GM18508 (cell line): ENCODE measurements at regions not wholly inside any gene's neighbourhood (a gene's known extent, or its start where the extent isn't known, plus 50 kb on each side); places are given as distances from the start of the nearest gene placed in this dataset.
"Not testable (repeated sequence)": the region's sequence is repeated elsewhere in the genome, so short reads cannot be mapped to it uniquely, and the experiment has no call there.

ENCODE experiments used
- ATAC-seq: cut with Tn5 transposase; IDR thresholded peaks from one replicate; pipeline ENCODE4 v1.9.1; 2021; ENCODE audit warnings: moderate number of reproducible peaks; ENCODE audit not compliant: insufficient read depth, unreplicated experiment

DNA sequence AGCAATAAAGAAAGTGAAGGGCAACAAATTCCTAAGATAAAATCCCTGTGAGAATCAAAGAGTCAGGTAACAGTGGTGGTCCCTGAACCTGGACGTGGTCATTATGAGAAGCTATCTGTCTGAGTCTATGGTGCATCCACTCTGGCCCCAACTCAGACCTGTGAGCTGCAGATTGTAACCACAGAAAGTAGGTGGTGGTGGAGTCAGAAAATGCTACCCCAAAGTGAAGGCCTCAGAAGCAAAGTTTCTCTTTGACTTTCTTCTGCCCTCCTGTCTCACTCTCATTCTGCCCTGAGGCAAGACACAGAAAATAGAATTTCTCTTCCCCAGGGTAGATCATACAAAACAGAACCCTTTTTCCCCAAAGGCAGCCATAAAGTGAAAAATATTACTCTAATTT lies 84.1 kb upstream of the NEIL3 start:
- peak; percentile 74 for ATAC-seq

DNA sequence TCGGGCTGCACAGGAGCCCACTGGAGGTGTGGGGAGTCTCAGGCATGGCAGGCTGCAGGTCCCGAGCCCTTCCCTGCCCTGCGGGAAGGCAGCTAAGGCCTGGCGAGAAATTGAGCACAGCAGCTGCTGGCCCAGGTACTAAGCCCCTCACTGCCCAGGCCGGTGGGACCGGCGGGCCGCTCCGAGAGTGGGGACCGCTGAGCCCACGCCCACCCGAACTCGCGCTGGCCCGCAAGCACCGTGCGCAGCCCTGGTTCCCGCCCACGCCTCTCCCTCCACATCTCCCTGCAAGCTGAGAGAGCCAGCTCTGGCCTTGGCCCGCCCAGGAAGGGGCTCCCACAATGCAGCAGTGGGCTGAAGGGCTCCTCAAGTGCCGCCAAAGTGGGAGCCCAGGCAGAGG lies 82.0 kb upstream of the NEIL3 start:
- ATAC-seq: no peak

DNA sequence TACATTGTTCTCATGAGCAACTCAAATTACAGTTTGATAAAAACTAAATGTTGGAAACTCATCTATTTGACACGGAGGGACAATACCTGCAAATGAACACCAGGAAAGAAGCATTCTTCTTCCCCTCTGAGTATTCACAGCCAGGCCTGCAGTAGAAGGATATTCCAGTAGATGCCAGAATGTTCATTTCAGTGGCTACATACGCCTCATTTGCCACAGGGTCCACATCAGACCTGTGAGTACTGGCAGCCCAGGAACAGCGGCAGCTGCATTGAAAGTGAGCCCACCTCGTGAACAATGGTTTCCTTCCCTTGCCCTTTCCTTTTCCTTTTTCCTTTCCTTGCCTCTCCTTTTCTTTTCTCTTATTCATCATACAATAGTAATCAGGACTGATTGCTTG lies 81.1 kb upstream of the NEIL3 start:
- no peak for ATAC-seq

DNA sequence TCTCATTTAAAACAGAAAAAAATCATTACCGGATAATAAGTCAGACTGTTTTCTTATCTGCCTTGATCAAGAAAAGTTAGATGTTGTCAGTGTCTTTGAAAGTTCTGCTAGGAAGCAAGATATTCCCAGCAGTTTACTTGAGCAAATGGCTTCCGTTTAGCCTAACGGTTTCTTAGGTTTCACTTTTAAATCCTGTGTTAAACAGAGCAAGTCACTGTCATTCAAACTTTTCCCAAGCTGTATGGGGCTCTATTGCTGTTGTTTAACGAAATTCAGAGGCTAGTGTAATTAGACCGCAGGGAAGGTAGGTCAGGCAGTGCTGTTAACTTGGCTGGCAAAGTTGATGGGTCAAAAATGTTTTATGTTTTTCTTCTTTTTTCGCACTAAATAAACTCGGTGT lies 80.3 kb upstream of the NEIL3 start:
- ATAC-seq: no peak

- no peak for ATAC-seq
Measured at GRCh38 chr4:177232473-177232872, 77.2 kb upstream of the NEIL3 start.

DNA sequence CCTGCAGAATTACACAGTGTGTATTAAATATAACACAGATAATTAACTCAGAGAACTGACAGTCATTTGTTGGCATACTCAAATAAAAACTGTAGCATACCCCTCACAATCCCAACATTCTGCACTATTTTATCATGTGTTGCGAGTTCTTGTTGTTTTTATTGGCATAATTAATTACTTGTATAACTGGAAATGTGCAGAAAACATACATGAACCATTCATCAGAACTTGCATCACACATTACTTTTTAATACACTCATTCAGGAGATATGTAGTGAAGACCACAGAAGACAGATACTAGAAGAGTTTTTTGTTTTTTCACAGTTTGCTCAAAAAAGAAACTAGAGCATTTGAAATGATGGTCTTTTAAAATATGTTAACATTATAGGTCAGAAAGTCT lies 74.6 kb upstream of the NEIL3 start:
- no peak for ATAC-seq

GRCh38 chr4:177236886-177237285 lies 72.8 kb upstream of the NEIL3 start:
- no peak for ATAC-seq

- no peak for ATAC-seq
Measured at GRCh38 chr4:177237291-177237690, 72.4 kb upstream of the NEIL3 start.

DNA sequence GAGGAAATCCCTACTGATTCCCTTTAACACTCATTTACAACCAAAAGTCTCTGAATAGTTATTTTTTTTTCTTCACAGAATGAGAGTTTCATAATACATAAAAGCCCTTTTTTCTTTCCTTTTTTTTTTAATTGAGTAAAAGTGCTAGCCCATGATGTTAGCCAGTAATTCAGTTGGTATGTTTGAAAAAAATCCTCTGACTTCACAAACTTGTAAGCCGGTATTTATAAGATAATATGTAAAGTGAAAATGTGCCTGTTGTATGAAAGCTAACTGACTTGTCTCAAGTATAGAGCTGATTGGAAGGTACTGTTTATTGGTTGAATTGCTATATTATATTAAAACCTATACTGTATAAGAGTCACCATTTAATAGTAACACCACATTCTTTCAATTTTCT lies 70.2 kb upstream of the NEIL3 start:
- ATAC-seq: no peak

DNA sequence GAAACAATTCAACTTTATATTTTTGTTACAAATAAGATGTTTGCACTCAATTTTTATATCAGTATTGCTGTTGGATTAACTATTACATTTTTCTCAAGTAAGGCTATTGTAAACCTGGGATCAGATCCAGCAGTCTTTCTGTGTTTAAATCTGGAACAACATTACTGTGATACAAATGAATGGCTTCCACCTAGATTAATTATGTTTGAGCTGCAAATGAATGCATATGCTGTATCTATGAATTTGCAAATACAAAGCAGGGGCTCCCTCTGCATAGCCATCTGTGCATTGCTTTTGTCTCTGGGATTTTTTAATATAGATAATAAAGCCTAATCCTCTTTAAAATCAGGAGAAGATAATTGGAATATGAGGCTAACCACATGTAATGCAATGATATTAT lies 69.8 kb upstream of the NEIL3 start:
- ATAC-seq: no peak

DNA sequence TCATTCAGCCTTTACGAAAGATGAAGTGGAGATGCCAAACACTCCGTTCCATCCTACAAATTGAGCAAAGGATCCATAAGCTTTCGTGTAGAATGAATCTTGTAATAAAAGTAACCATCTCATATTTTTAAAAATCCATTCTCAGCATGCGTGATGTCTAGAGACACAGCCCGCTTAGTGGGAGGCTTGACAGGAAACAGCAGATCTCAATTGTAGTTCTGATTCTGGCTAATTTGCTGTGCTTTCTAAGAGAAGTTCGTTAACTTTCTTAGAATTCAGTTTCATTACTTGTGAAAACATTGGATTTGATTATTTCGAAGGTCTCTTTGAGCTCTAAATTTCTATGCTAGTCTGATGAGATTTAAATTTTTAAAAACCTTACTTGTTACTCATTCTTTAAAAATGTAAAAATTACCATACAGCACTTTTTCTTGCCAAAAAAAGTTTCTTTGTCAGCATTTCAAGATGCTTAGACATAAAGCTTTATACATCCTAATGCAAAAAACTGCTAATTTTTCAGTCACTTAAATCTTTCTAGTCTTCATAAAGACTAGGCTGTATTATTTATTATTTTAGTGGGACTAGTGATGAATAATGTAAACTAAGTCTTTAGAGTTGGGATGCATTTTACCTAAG lies 66.9 kb upstream of the NEIL3 start:
- ATAC-seq: no peak

DNA sequence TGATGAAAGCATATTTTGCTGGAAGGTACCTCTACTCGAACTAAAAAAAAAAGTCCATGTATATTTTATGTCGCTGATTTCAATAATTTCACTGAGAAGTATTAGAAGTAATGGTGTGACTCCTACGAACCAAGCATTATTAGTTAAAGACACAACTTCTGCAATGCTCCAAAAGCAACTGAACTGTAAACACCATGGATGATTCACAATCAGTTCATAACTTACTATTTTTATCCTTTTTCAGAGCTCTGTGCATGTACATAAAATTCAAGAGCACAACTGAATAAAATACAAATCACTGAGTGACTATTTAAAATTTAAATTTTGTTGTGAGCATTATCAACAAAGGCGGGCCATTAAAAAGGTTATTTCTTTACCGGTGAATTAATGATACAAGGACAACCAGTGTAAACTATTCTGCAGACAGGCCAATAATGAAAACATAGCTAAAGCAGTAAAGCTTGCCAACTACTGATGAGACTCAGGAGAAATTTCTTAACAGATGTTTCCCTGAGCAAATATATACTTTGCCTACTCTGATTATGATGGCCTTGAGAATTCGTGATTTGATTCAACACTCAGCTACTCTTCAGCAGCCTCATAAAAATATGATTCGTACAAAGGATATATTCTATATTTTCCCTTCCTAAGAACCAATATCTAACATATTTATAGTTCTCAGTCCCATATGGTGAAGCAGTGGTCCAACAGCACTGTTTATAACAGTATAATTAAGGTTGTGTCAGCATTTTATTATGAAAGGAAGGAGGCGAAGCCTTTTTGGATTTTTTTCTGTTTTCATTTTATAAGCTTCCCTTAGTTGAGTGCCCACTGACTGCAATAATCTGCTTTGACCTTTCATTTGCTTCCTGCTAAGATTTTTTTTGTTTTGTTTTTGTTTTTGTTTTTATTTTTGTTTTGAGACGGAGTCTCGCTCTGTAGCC lies 62.8 kb upstream of the NEIL3 start:
- ATAC-seq: no peak

- peak; percentile 95 for ATAC-seq
Measured at GRCh38 chr4:177250056-177250696, 59.5 kb upstream of the NEIL3 start.

- ATAC-seq: no peak
Measured at GRCh38 chr4:177251237-177251636, 58.4 kb upstream of the NEIL3 start.

- ATAC-seq: no peak
Measured at GRCh38 chr4:177255359-177255758, 54.3 kb upstream of the NEIL3 start.

DNA sequence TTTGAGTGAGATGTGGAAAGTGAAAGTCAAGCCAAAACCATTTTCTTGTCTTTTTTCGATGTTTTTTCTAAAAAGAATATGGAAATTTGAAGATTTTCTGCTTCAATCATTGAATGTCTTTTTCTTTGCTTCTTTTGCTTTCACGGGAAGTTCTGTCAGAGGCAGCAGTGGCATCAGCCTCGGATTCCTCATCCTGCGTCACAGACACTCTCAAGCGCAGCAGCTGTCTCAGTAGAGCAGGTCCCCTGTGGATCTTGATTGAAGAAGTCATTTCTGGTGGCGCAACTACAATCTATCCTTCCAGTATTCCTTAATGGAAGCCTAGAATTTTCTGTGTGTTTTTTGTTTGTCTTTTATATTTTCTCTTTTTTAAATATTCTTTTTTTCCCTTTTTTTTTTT lies 52.7 kb upstream of the NEIL3 start:
- no peak for ATAC-seq

DNA sequence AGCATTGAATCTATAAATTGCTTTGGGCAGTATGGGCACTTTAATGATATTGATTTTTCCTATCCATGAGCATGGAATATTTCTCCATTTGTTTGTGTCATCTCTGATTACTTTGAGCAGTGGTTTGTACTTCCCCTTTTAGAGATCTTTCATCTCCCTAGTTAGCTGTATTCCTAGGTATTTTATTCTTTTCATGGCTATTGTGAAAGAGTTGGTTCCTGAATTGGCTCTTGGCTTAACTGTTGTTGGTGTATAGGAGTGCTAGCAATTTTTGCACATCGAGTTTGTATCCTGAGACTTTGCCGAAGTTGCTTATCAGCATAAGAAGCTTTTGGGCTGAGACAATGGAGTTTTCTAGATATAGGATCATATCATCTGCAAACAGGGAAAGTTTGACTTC lies 50.2 kb upstream of the NEIL3 start:
- not testable (repeated sequence) for ATAC-seq
